ENCODE measurements at regions not wholly inside any gene's neighbourhood (a gene's known extent, or its start where the extent isn't known, plus 50 kb on each side); places are given as distances from the start of the nearest gene placed in this dataset.

DNA sequence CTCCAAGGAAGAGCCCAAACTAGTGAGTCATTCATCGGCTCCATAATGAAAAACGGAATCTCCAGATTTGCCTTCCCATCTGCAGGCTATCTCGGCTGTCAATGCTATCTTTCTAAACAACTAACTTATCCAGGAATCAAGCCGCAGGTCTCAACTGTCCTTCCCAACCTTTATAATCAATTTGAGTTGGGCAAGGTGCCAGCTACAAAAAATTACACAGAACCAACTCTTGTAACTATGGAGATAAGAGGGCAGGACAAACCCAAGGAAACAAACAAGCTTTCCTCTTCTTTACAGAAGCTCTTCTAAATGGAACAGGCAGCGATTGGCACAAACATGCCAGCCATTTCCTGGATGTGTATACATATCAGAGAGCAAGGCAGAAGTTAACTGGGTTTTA, 61.2 kb upstream of the RAI2 start:
- 89% methylated on average over 3 of the region's 5 CpGs for WGBS (ENCODE audit: insufficient coverage)
- ChIA-PET POLR2A (no interaction called here), CTCF (no interaction called here)
- Histone ChIP-seq H3K9me3 (ENCODE audit: control extremely low read depth in 1 of 5, control insufficient read depth in 4 of 5, insufficient read depth in 2 of 5, low read depth in 1 of 5, low read length in 4 of 5) (peaks cover 0 to 2% (median 0%) of the 10 kb centered on the region in 5 experiments), H3K36me3 (ENCODE audit: control insufficient read depth in 4 of 4, insufficient read depth in 4 of 4, low read length in 3 of 4) (no peaks in the 10 kb centered on the region), H3K4me1 (ENCODE audit: control extremely low read depth in 1 of 4, control insufficient read depth in 4 of 4, insufficient read depth in 4 of 4, low read length in 3 of 4) (no peaks in the 10 kb centered on the region), H3K27me3 (replicated peaks in 2 of 5; ENCODE audit: control insufficient read depth in 4 of 5, insufficient read depth in 5 of 5, low read length in 4 of 5) (peaks cover 0 to 2% (median 0%) of the 10 kb centered on the region in 5 experiments), H3K27ac (ENCODE audit: insufficient read depth in 1 of 2, low read depth in 1 of 2, low read length in 2 of 2, poor library complexity in 1 of 2, severe bottlenecking in 2 of 2) (no peak overlapping the region), H3K4me3 (ENCODE audit: control insufficient read depth in 1 of 7, extremely low read depth in 1 of 7, insufficient read depth in 4 of 7, low read depth in 2 of 7, low read length in 6 of 7) (no peak overlapping the region)
- DNase-seq: no peak

DNA sequence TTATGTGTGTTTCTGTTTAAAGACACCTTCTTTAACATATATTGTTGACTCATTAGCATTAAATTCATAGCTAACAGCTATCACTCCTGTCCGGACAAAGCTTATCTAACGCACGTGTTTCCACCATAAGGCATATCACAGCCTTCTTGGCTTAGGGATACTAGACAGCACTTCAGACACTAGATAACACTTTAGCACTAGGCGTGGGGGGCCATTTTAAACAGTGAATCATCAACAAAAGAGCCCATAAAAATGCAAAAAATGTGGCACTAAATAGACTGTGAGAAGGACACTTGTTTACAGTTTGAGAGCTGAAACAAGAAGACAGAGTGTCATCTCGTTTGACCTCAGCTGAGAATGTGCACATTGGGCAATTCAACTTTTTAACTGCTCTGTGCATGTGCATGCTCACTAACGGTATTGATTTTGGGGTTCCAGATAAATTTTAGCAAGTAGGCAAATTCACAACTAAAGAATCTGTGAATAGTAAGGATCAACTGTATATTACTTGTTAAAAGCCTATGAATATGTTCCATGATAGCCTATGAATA, 58.9 kb upstream of the RAI2 start:
- CTCF ChIA-PET: interaction anchor here (0.6 kb wide), 1 partner anchor 210 kb away, joined by 3 read pairs; no protein-coding TSS in a partner anchor
- WGBS (ENCODE audit: insufficient coverage): 86% methylated on average over 4 of the region's 6 CpGs

DNA sequence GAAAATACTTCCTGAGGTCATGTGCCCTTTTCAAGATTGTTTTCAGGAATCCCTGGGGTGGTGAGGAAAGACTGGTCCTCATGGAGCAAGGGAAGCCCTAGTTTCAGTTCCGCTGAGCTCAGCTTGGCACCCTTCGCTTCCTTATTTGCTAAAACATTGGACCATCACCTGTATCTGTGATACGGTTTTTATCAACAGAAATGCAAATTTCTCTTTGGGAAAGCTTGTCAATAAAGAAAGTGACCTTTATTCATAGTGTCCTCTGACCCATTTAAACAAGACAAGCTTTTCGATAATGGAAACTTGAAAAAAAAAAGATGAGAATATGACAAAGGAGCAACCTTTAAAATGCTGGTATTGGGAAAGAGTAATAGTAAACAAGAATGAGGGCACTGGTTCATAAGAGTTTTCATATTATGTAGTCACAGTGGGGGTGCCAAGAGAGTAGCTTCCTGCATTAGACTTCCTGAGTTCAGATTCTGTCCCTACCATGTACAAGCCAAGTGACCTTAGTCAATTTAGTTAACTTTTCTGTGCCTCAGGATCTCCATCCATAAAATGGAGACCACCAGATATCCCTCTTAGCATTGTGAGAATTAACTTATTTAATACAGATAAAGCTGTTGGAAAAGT, 57.0 kb upstream of the RAI2 start:
- H3K4me3 ChIP-seq (ENCODE audit: control insufficient read depth in 1 of 7, extremely low read depth in 1 of 7, insufficient read depth in 4 of 7, low read depth in 2 of 7, low read length in 6 of 7): no peak overlapping the region
- no peak for DNase-seq
- peaks cover 0 to 8% (median 0%) of the 10 kb centered on the region in 5 experiments for H3K27me3 ChIP-seq (replicated peaks in 2 of 5; ENCODE audit: control insufficient read depth in 4 of 5, insufficient read depth in 5 of 5, low read length in 4 of 5)
- H3K27ac ChIP-seq (ENCODE audit: insufficient read depth in 1 of 2, low read depth in 1 of 2, low read length in 2 of 2, poor library complexity in 1 of 2, severe bottlenecking in 2 of 2): no peak overlapping the region
- H3K36me3 ChIP-seq (ENCODE audit: control insufficient read depth in 4 of 4, insufficient read depth in 4 of 4, low read length in 3 of 4): no peaks in the 10 kb centered on the region
- no peaks in the 10 kb centered on the region for H3K9me3 ChIP-seq (ENCODE audit: control extremely low read depth in 1 of 5, control insufficient read depth in 4 of 5, insufficient read depth in 2 of 5, low read depth in 1 of 5, low read length in 4 of 5)
- no peaks in the 10 kb centered on the region for H3K4me1 ChIP-seq (ENCODE audit: control extremely low read depth in 1 of 4, control insufficient read depth in 4 of 4, insufficient read depth in 4 of 4, low read length in 3 of 4)
- CTCF ChIA-PET: no interaction called here
- POLR2A ChIA-PET: no interaction called here
- WGBS (ENCODE audit: insufficient coverage): 86% methylated on average over 4 of the region's 4 CpGs

More for the DNA sequence above, 58.9 kb upstream of the RAI2 start:
- Histone ChIP-seq H3K36me3 (ENCODE audit: control insufficient read depth in 4 of 4, insufficient read depth in 4 of 4, low read length in 3 of 4) (no peaks in the 10 kb centered on the region), H3K4me1 (ENCODE audit: control extremely low read depth in 1 of 4, control insufficient read depth in 4 of 4, insufficient read depth in 4 of 4, low read length in 3 of 4) (no peaks in the 10 kb centered on the region), H3K4me3 (ENCODE audit: control insufficient read depth in 1 of 7, extremely low read depth in 1 of 7, insufficient read depth in 4 of 7, low read depth in 2 of 7, low read length in 6 of 7) (no peak overlapping the region), H3K27me3 (replicated peaks in 2 of 5; ENCODE audit: control insufficient read depth in 4 of 5, insufficient read depth in 5 of 5, low read length in 4 of 5) (peaks cover 0 to 8% (median 0%) of the 10 kb centered on the region in 5 experiments), H3K27ac (ENCODE audit: insufficient read depth in 1 of 2, low read depth in 1 of 2, low read length in 2 of 2, poor library complexity in 1 of 2, severe bottlenecking in 2 of 2) (no peak overlapping the region), H3K9me3 (ENCODE audit: control extremely low read depth in 1 of 5, control insufficient read depth in 4 of 5, insufficient read depth in 2 of 5, low read depth in 1 of 5, low read length in 4 of 5) (no peaks in the 10 kb centered on the region)
- DNase-seq: peak in 1 of 3 donors; percentile 28
- POLR2A ChIA-PET: no interaction called here

DNA sequence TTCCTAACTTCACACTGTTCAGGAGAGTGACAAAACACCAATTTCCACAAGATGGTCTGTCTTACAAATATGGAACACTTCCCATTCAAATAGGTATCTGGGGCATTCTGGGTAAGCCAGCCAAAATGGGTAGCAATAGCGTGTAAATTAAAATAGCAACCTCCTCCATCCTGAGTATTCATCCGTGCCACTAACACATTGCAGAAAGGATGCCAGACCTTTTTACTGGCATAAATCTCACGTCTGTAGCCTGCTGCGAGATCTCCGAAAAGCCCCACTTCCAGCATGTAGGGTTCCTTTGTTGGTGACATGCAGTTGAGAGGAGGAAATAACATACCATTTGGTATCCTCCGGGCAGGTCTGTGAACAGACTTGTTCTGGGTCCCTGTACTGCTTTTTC, 52.7 kb upstream of the RAI2 start:
- 83% methylated on average over 5 of the region's 6 CpGs for WGBS (ENCODE audit: insufficient coverage)
- Histone ChIP-seq H3K27me3 (replicated peaks in 2 of 5; ENCODE audit: control insufficient read depth in 4 of 5, insufficient read depth in 5 of 5, low read length in 4 of 5) (peaks cover 0 to 6% (median 0%) of the 10 kb centered on the region in 5 experiments), H3K4me3 (ENCODE audit: control insufficient read depth in 1 of 7, extremely low read depth in 1 of 7, insufficient read depth in 4 of 7, low read depth in 2 of 7, low read length in 6 of 7) (no peak overlapping the region), H3K9me3 (ENCODE audit: control extremely low read depth in 1 of 5, control insufficient read depth in 4 of 5, insufficient read depth in 2 of 5, low read depth in 1 of 5, low read length in 4 of 5) (no peaks in the 10 kb centered on the region), H3K36me3 (ENCODE audit: control insufficient read depth in 4 of 4, insufficient read depth in 4 of 4, low read length in 3 of 4) (no peaks in the 10 kb centered on the region), H3K4me1 (ENCODE audit: control extremely low read depth in 1 of 4, control insufficient read depth in 4 of 4, insufficient read depth in 4 of 4, low read length in 3 of 4) (no peaks in the 10 kb centered on the region), H3K27ac (ENCODE audit: insufficient read depth in 1 of 2, low read depth in 1 of 2, low read length in 2 of 2, poor library complexity in 1 of 2, severe bottlenecking in 2 of 2) (no peak overlapping the region)
- CTCF ChIA-PET: no interaction called here
- no peak for DNase-seq
- POLR2A ChIA-PET: no interaction called here

Measured in common myeloid progenitor, CD34-positive (primary cell).